GM20000 (cell line): ENCODE measurements at regions not wholly inside any gene's neighbourhood (a gene's known extent, or its start where the extent isn't known, plus 50 kb on each side); places are given as distances from the start of the nearest gene placed in this dataset.
"Not testable (repeated sequence)": the region's sequence is repeated elsewhere in the genome, so short reads cannot be mapped to it uniquely, and the experiment has no call there.

ENCODE experiments used
- DNase-seq: peaks from one replicate; pipeline ENCODE4 v3.0.0; 2012; ENCODE audit warnings: low spot score
- TF ChIP-seq, protein P1 (sequence below): IDR thresholded peaks from 2 replicates; pipeline ENCODE4 v1.5.1; 2012; ENCODE audit warnings: mild to moderate bottlenecking, control low read depth; ENCODE audit errors: extremely low read depth, missing control alignments

GRCh38 chr6:114816678-114817077, 473.9 kb upstream of the HS3ST5 start:
- no peak for DNase-seq
- TF ChIP-seq, protein P1, sequence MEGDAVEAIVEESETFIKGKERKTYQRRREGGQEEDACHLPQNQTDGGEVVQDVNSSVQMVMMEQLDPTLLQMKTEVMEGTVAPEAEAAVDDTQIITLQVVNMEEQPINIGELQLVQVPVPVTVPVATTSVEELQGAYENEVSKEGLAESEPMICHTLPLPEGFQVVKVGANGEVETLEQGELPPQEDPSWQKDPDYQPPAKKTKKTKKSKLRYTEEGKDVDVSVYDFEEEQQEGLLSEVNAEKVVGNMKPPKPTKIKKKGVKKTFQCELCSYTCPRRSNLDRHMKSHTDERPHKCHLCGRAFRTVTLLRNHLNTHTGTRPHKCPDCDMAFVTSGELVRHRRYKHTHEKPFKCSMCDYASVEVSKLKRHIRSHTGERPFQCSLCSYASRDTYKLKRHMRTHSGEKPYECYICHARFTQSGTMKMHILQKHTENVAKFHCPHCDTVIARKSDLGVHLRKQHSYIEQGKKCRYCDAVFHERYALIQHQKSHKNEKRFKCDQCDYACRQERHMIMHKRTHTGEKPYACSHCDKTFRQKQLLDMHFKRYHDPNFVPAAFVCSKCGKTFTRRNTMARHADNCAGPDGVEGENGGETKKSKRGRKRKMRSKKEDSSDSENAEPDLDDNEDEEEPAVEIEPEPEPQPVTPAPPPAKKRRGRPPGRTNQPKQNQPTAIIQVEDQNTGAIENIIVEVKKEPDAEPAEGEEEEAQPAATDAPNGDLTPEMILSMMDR = no peak

GRCh38 chr6:114810468-114810867, 467.6 kb upstream of the HS3ST5 start:
- no peak for DNase-seq

GRCh38 chr6:114805426-114805825, 462.6 kb upstream of the HS3ST5 start:
- DNase-seq = not testable (repeated sequence)

More at GRCh38 chr6:114810468-114810867, 467.6 kb upstream of the HS3ST5 start:
- TF ChIP-seq, protein P1 = no peak

GRCh38 chr6:114796576-114796975, 453.8 kb upstream of the HS3ST5 start:
- no peak for DNase-seq
- TF ChIP-seq, protein P1 = no peak

DNA sequence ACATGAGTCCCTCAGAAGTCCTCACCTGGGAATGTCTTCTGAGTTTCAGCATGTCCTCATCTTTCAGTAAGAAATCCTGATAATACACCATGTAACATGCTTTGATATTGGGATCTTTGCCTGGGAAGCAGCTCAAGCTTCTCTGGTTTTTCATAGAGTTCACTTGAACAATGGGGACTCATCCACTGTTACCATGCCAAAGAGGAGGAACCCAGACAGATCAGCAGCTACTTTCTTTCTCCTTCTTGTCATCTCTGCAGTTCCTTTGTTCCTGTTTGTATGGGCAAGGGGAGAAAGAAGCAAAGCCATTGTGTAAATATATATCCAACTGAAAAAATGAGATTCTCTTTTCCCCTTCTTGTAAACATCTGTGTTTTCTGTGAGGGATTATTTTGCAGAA, 450.6 kb upstream of the HS3ST5 start:
- DNase-seq = no peak
- TF ChIP-seq, protein P1 = no peak

- TF ChIP-seq, protein P1 = no peak
- DNase-seq = no peak
Observed at GRCh38 chr6:114785235-114786127, 442.7 kb upstream of the HS3ST5 start.

- TF ChIP-seq, protein P1 = no peak
- DNase-seq = no peak
Observed at GRCh38 chr6:114783783-114784182, 441.0 kb upstream of the HS3ST5 start.

DNA sequence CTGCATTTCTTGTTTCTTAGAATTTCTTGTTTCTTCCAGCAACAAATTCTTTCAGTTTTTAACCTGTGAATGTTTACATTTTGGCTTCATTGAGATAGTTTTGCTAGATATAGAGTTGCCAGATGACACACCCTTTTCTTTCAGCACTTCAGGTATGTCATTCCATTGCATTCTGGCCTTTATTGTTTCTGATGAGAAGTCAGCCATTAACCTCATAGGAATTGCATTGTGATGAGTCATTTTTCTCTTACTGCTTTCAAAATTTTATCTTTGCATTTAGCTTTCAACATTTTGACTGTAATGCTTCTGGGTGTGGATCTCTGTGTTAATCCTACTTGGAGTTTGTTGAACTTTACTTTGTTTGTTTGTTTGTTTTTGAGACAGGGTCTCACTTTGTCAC, 440.3 kb upstream of the HS3ST5 start:
- TF ChIP-seq, protein P1 = no peak
- no peak for DNase-seq
